SK-N-SH treated with all-trans-retinoic acid at 6 μM for 48 hours (cell line): ENCODE measurements at regions not wholly inside any gene's neighbourhood (a gene's known extent, or its start where the extent isn't known, plus 50 kb on each side); places are given as distances from the start of the nearest gene placed in this dataset.

Experiments used
- ARNTL ChIP-seq: fragments of 450-650 bp; formaldehyde crosslinking; IDR thresholded peaks from 2 replicates; pipeline ENCODE4 v1.5.0; 2020; ENCODE audit warnings: low read depth, mild to moderate bottlenecking, moderate library complexity, borderline replicate concordance
- CSDC2 ChIP-seq: fragments of 250-450 bp; sonication (Bioruptor Pico); IDR thresholded peaks from 2 replicates; pipeline ENCODE4 v1.5.0; 2020; ENCODE audit warnings: mild to moderate bottlenecking, moderate library complexity
- ESRRG ChIP-seq: fragments of 250-450 bp; sonication (Bioruptor Pico); IDR thresholded peaks from 2 replicates; pipeline ENCODE4 v1.6.1; 2021; ENCODE audit warnings: mild to moderate bottlenecking
- PPARA ChIP-seq: fragments of 250-450 bp; sonication (Bioruptor Pico); IDR thresholded peaks from 2 replicates; pipeline ENCODE4 v1.5.0; 2020; ENCODE audit warnings: mild to moderate bottlenecking, borderline replicate concordance
- RARB ChIP-seq: fragments of 250-450 bp; sonication (Bioruptor Pico); IDR thresholded peaks from 2 replicates; pipeline ENCODE4 v1.8.0; 2021; ENCODE audit warnings: mild to moderate bottlenecking, moderate library complexity
- TF ChIP-seq, protein P1 (sequence below): fragments of 250-450 bp; sonication (Bioruptor Pico); IDR thresholded peaks from 2 replicates; pipeline ENCODE4 v1.8.0; 2020; ENCODE audit warnings: mild to moderate bottlenecking, moderate library complexity, borderline replicate concordance
- TF ChIP-seq, protein P2 (sequence below): fragments of 250-450 bp; sonication (Bioruptor Pico); IDR thresholded peaks from 2 replicates; pipeline ENCODE4 v1.5.1; 2021; ENCODE audit warnings: mild to moderate bottlenecking, moderate library complexity

DNA sequence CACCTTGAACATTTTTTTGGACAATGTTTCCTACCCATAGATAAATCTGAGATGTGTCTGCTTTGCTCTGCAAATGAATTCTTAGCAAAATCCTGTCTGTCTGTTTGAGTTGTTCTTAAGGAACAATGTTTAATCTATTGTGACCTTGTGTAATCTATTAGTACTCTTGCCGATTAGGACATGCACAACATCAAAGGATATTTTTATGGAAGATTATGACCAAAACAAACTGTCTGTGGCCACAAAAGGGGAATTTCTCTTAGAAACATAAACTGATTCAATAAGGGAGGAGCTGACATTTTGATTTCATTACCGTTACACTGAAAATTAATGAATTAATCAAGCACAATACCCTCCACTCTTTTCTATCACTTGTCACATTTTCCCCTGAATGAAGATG lies 323.0 kb upstream of the PRR16 start:
- TF ChIP-seq ESRRG (CRISPR knock-in tag) (no peak), CSDC2 (CRISPR knock-in tag) (no peak), PPARA (CRISPR knock-in tag) (no peak), ARNTL (CRISPR knock-in tag) (no peak), RARB (CRISPR knock-in tag) (no peak)
- TF ChIP-seq, protein P1, sequence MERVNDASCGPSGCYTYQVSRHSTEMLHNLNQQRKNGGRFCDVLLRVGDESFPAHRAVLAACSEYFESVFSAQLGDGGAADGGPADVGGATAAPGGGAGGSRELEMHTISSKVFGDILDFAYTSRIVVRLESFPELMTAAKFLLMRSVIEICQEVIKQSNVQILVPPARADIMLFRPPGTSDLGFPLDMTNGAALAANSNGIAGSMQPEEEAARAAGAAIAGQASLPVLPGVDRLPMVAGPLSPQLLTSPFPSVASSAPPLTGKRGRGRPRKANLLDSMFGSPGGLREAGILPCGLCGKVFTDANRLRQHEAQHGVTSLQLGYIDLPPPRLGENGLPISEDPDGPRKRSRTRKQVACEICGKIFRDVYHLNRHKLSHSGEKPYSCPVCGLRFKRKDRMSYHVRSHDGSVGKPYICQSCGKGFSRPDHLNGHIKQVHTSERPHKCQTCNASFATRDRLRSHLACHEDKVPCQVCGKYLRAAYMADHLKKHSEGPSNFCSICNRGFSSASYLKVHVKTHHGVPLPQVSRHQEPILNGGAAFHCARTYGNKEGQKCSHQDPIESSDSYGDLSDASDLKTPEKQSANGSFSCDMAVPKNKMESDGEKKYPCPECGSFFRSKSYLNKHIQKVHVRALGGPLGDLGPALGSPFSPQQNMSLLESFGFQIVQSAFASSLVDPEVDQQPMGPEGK, result no peak
- TF ChIP-seq, protein P2, sequence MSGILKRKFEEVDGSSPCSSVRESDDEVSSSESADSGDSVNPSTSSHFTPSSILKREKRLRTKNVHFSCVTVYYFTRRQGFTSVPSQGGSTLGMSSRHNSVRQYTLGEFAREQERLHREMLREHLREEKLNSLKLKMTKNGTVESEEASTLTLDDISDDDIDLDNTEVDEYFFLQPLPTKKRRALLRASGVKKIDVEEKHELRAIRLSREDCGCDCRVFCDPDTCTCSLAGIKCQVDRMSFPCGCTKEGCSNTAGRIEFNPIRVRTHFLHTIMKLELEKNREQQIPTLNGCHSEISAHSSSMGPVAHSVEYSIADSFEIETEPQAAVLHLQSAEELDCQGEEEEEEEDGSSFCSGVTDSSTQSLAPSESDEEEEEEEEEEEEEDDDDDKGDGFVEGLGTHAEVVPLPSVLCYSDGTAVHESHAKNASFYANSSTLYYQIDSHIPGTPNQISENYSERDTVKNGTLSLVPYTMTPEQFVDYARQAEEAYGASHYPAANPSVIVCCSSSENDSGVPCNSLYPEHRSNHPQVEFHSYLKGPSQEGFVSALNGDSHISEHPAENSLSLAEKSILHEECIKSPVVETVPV, result no peak
